HG03342 (cell line): ENCODE measurements at regions not wholly inside any gene's neighbourhood (a gene's known extent, or its start where the extent isn't known, plus 50 kb on each side); places are given as distances from the start of the nearest gene placed in this dataset.

ENCODE experiments used
- ATAC-seq: cut with Tn5 transposase; IDR thresholded peaks from one replicate; pipeline ENCODE4 v1.9.1; 2021; ENCODE audit warnings: mild to moderate bottlenecking, moderate library complexity; ENCODE audit not compliant: unreplicated experiment

- no peak for ATAC-seq
Observed at GRCh38 chr20:40591119-40591518, 97.9 kb downstream of the MAFB start.

GRCh38 chr20:40589581-40589980 is 99.5 kb downstream of the MAFB start:
- ATAC-seq, result no peak

GRCh38 chr20:40588891-40589290 is 100.1 kb downstream of the MAFB start:
- no peak for ATAC-seq

- no peak for ATAC-seq
Observed at GRCh38 chr20:40587038-40587437, 102.0 kb downstream of the MAFB start.

- no peak for ATAC-seq
Observed at GRCh38 chr20:40584130-40584809, 104.8 kb downstream of the MAFB start.

GRCh38 chr20:40583636-40584035 is 105.4 kb downstream of the MAFB start:
- no peak for ATAC-seq

GRCh38 chr20:40583205-40583604 is 105.8 kb downstream of the MAFB start:
- no peak for ATAC-seq

GRCh38 chr20:40582531-40582930 is 106.5 kb downstream of the MAFB start:
- ATAC-seq, result no peak

- ATAC-seq, result no peak
Observed at GRCh38 chr20:40579701-40580100, 109.3 kb downstream of the MAFB start.

GRCh38 chr20:40578961-40579360 is 110.1 kb downstream of the MAFB start:
- no peak for ATAC-seq

- ATAC-seq, result no peak
Observed at GRCh38 chr20:40575851-40576250, 113.2 kb downstream of the MAFB start.

GRCh38 chr20:40572251-40572650 is 116.8 kb downstream of the MAFB start:
- no peak for ATAC-seq

- no peak for ATAC-seq
Observed at GRCh38 chr20:40571639-40572038, 117.4 kb downstream of the MAFB start.

- ATAC-seq, result no peak
Observed at GRCh38 chr20:40568200-40568599, 120.8 kb downstream of the MAFB start.

- no peak for ATAC-seq
Observed at GRCh38 chr20:40565682-40566040, 123.4 kb downstream of the MAFB start.

GRCh38 chr20:40565001-40565681 is 123.9 kb downstream of the MAFB start:
- ATAC-seq, result no peak

GRCh38 chr20:40563296-40563950 is 125.6 kb downstream of the MAFB start:
- ATAC-seq, result no peak

GRCh38 chr20:40562031-40562430 is 127.0 kb downstream of the MAFB start:
- no peak for ATAC-seq

GRCh38 chr20:40561187-40561586 is 127.8 kb downstream of the MAFB start:
- ATAC-seq, result no peak

- no peak for ATAC-seq
Observed at GRCh38 chr20:40558212-40558611, 130.8 kb downstream of the MAFB start.

- no peak for ATAC-seq
Observed at GRCh38 chr20:40551125-40551530, 137.9 kb downstream of the MAFB start.

- ATAC-seq, result no peak
Observed at GRCh38 chr20:40547483-40548091, 141.4 kb downstream of the MAFB start.
